Natural killer cell (primary cell): ENCODE measurements at regions not wholly inside any gene's neighbourhood (a gene's known extent, or its start where the extent isn't known, plus 50 kb on each side); places are given as distances from the start of the nearest gene placed in this dataset.

Experiments
- ATAC-seq, 3 donors: fragments of 150-1000 bp in 2 of 3; fragments of 200-7000 bp in 1 of 3; cut with Tn5 transposase; 1 replicate in 1 of 3; 2 replicates in 2 of 3; pipeline ENCODE4 v1.10.0; 2021; ENCODE audit warnings: mild to moderate bottlenecking in 2 of 3, moderate library complexity in 2 of 3
- DNase-seq, 2 donors: peaks; one replicate each; pipeline versions ENCODE4 v3.0.0 to v3.0.0-alpha.2; 2013 to 2021; ENCODE audit warnings: mixed read lengths in 1 of 2
- H3K27ac ChIP-seq: one replicate; pipeline ENCODE4 v1.5.1; 2013; ENCODE audit warnings: mild to moderate bottlenecking, low read length
- H3K27me3 ChIP-seq: one replicate; pipeline ENCODE4 v1.6.1; 2013; ENCODE audit warnings: low read length; ENCODE audit not compliant: control insufficient read depth, insufficient read depth
- H3K36me3 ChIP-seq: one replicate; pipeline ENCODE4 v1.6.1; 2013; ENCODE audit warnings: low read length; ENCODE audit not compliant: control insufficient read depth, insufficient read depth
- H3K4me1 ChIP-seq: one replicate; pipeline ENCODE4 v1.6.1; 2013; ENCODE audit warnings: low read length; ENCODE audit not compliant: control insufficient read depth, insufficient read depth
- H3K4me3 ChIP-seq: one replicate; pipeline ENCODE4 v1.5.1; 2013; ENCODE audit warnings: low read length
- H3K9me3 ChIP-seq: one replicate; pipeline ENCODE4 v1.6.1; 2013; ENCODE audit warnings: low read length; ENCODE audit not compliant: control insufficient read depth, insufficient read depth
- H3K27ac Mint-ChIP-seq, 2 donors: one replicate each; pipeline ENCODE4 v1.8.0; 2022; ENCODE audit warnings: mild to moderate bottlenecking in 2 of 2, mixed read lengths in 2 of 2, moderate library complexity in 1 of 2
- H3K27me3 Mint-ChIP-seq, 2 donors: one replicate each; pipeline ENCODE4 v1.8.0; 2022; ENCODE audit warnings: low read depth in 2 of 2, mixed read lengths in 2 of 2
- H3K36me3 Mint-ChIP-seq: one replicate; pipeline ENCODE4 v1.8.0; 2022; ENCODE audit warnings: mixed read lengths
- H3K4me1 Mint-ChIP-seq, 2 donors: one replicate each; pipeline ENCODE4 v1.8.0; 2022; ENCODE audit warnings: mixed read lengths in 2 of 2
- H3K4me3 Mint-ChIP-seq: one replicate; pipeline ENCODE4 v1.8.0; 2022; ENCODE audit warnings: mild to moderate bottlenecking, moderate library complexity, mixed read lengths
- H3K9me3 Mint-ChIP-seq, 2 donors: one replicate each; pipeline ENCODE4 v1.8.0; 2022; ENCODE audit warnings: mixed read lengths in 2 of 2
- WGBS: methylation state at CpG from one replicate; pipeline ENCODE4 v1.1.7; 2013; ENCODE audit warnings: missing lambda C conversion rate; ENCODE audit not compliant: insufficient coverage; 5-methylcytosine and 5-hydroxymethylcytosine counted together
- intact Hi-C: fragments of 100-400 bp; cut with micrococcal nuclease; formaldehyde crosslinking; loops from one replicate; pipeline ENCODE4 v1.14.2; 2022
- TF ChIP-seq, protein P1 (sequence below): fragments of 200-600 bp; IDR thresholded peaks from one replicate; pipeline ENCODE4 v1.8.0; 2022; ENCODE audit warnings: antibody characterized with exemption

DNA sequence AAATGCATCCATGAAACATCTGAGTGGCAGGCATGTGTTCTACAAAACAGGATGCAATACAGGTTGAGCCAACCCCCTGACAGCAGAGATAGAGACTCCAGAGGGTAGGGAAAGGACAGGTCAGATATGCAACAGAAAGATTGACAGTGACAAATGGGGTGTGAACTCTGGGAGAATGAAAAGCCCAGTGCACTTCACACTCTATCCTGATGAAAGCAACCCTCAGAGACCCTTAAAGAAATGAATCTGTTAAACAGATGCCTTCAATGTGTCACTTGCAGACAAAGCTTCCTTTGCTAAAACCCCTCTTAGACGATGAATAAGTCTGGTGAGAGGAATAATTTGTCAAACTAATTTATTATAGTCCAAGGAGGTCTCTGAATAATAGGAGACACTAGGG, 89.9 kb downstream of the RFPL4B start:
- Mint-ChIP-seq H3K27ac (no peak overlapping the region), H3K36me3 (no peaks in the 10 kb centered on the region), H3K27me3 (no peaks in the 10 kb centered on the region), H3K9me3 (no peaks in the 10 kb centered on the region), H3K4me3 (no peak overlapping the region), H3K4me1 (no peaks in the 10 kb centered on the region)
- Histone ChIP-seq H3K27ac (no peak overlapping the region), H3K4me1 (no peaks in the 10 kb centered on the region), H3K9me3 (no peaks in the 10 kb centered on the region), H3K27me3 (no peaks in the 10 kb centered on the region), H3K36me3 (no peaks in the 10 kb centered on the region), H3K4me3 (no peak overlapping the region)
- ATAC-seq (no peak), DNase-seq (no peak)
- intact Hi-C loops = no loop called here
- TF ChIP-seq, protein P1, sequence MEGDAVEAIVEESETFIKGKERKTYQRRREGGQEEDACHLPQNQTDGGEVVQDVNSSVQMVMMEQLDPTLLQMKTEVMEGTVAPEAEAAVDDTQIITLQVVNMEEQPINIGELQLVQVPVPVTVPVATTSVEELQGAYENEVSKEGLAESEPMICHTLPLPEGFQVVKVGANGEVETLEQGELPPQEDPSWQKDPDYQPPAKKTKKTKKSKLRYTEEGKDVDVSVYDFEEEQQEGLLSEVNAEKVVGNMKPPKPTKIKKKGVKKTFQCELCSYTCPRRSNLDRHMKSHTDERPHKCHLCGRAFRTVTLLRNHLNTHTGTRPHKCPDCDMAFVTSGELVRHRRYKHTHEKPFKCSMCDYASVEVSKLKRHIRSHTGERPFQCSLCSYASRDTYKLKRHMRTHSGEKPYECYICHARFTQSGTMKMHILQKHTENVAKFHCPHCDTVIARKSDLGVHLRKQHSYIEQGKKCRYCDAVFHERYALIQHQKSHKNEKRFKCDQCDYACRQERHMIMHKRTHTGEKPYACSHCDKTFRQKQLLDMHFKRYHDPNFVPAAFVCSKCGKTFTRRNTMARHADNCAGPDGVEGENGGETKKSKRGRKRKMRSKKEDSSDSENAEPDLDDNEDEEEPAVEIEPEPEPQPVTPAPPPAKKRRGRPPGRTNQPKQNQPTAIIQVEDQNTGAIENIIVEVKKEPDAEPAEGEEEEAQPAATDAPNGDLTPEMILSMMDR = no peak
- WGBS = no CpG with 5 or more reads among the region's 1 CpG

DNA sequence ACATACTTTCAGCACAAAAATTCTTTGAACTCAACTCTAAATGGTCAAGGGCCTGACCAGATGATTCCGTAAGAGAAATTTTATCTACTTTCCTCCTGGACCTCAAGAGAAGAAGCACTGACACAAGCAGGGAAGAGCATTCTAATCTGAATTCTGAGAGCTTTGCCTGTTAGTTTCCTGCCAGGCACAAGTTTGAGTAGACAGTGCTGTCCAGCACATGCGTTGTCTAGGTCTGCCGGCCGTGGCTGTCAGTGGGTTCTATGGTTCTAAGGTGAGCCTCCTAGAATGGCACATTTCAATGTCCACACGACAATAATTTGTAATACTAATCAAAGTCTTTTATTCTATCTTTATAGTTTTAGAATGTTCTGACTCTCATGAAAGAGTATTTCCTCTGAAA, 91.9 kb downstream of the RFPL4B start:
- DNase-seq (no peak), ATAC-seq (no peak)
- H3K27me3 Mint-ChIP-seq = no peaks in the 10 kb centered on the region
- H3K36me3 Mint-ChIP-seq = no peaks in the 10 kb centered on the region
- intact Hi-C loops = no loop called here
- TF ChIP-seq, protein P1 = no peak
- no peak overlapping the region for H3K4me3 Mint-ChIP-seq
- 96% methylated on average over 4 of the region's 5 CpGs for WGBS
- no peak overlapping the region for H3K27ac Mint-ChIP-seq
- Histone ChIP-seq H3K36me3 (no peaks in the 10 kb centered on the region), H3K27ac (no peak overlapping the region), H3K9me3 (no peaks in the 10 kb centered on the region), H3K27me3 (no peaks in the 10 kb centered on the region), H3K4me1 (no peaks in the 10 kb centered on the region), H3K4me3 (no peak overlapping the region)
- H3K4me1 Mint-ChIP-seq = no peaks in the 10 kb centered on the region
- no peaks in the 10 kb centered on the region for H3K9me3 Mint-ChIP-seq

DNA sequence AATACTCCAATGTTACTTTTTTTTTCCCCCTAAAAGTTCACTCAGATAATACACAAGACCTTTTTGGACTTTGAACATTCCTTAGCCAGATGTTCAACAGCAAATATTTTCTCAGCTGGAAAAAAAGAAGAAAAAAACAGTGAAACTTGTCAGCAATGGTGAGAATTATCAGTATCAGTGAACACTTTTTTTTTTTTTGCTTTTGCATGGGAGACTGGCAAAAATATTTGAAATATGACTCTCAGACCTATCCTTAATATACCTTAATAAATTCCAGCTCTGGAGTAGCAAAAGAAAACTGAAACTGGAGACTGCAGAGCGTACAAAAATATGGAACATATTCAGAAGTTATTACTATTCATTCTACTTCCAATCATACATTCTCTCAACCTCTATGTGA, 92.3 kb downstream of the RFPL4B start:
- TF ChIP-seq, protein P1 = no peak
- DNase-seq = no peak
- Histone ChIP-seq H3K36me3 (no peaks in the 10 kb centered on the region), H3K4me1 (no peaks in the 10 kb centered on the region), H3K9me3 (no peaks in the 10 kb centered on the region), H3K4me3 (no peak overlapping the region), H3K27ac (no peak overlapping the region), H3K27me3 (no peaks in the 10 kb centered on the region)
- H3K4me3 Mint-ChIP-seq = no peak overlapping the region
- no peaks in the 10 kb centered on the region for H3K27me3 Mint-ChIP-seq
- no peaks in the 10 kb centered on the region for H3K4me1 Mint-ChIP-seq
- no peak for ATAC-seq
- no CpG with 5 or more reads among the region's 1 CpG for WGBS
- H3K27ac Mint-ChIP-seq = no peak overlapping the region
- intact Hi-C loops = no loop called here
- H3K36me3 Mint-ChIP-seq = no peaks in the 10 kb centered on the region
- H3K9me3 Mint-ChIP-seq = no peaks in the 10 kb centered on the region

DNA sequence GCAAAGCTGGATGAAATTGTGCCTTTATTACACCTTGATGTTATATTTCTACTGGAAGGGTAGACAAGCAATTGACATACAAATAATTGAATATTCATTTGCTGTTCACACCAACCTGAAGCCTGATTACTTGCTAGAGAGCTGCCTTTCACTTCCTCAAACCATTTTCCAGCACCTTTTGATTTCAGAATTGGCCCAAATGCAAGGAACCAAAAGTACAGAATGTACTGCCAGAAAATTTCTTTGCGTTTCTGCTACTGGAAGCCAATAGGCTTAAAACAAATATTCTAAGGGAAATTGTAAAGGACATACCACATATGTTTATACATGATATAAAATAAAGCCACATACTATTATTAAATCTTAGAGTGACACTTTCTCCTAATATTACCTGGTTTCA, 94.5 kb downstream of the RFPL4B start:
- intact Hi-C loops = no loop called here
- Histone ChIP-seq H3K27me3 (no peaks in the 10 kb centered on the region), H3K4me1 (no peaks in the 10 kb centered on the region), H3K27ac (no peak overlapping the region), H3K9me3 (no peaks in the 10 kb centered on the region), H3K4me3 (no peak overlapping the region), H3K36me3 (no peaks in the 10 kb centered on the region)
- Mint-ChIP-seq H3K36me3 (no peaks in the 10 kb centered on the region), H3K4me1 (no peaks in the 10 kb centered on the region), H3K4me3 (no peak overlapping the region), H3K9me3 (no peaks in the 10 kb centered on the region), H3K27ac (no peak overlapping the region), H3K27me3 (no peaks in the 10 kb centered on the region)
- ATAC-seq (no peak), DNase-seq (no peak)
- TF ChIP-seq, protein P1 = no peak
- WGBS = no CpG with 5 or more reads among the region's 1 CpG
